ENCODE measurements at regions not wholly inside any gene's neighbourhood (a gene's known extent, or its start where the extent isn't known, plus 50 kb on each side); places are given as distances from the start of the nearest gene placed in this dataset.

DNA sequence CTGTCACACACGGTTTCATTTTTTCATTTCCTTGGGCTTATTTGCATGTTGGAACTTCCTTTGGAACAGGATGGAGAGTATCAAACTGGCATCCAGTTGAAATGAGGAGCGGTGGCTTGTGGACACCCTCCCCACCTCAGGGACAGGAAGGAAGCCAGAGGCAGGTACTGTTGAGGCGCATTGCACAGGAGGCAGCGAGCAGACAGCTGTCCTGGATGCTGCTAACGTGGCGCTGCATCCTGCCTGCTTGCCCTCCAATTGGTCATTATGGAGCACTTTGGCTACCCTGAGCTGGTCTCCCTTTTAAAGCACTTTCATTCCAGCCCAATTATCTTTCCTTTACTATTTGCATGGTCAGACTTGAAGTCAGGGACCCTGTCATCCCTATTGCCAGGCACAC lies 80.7 kb upstream of the ITGA4 start:
- TF ChIP-seq, protein P1, sequence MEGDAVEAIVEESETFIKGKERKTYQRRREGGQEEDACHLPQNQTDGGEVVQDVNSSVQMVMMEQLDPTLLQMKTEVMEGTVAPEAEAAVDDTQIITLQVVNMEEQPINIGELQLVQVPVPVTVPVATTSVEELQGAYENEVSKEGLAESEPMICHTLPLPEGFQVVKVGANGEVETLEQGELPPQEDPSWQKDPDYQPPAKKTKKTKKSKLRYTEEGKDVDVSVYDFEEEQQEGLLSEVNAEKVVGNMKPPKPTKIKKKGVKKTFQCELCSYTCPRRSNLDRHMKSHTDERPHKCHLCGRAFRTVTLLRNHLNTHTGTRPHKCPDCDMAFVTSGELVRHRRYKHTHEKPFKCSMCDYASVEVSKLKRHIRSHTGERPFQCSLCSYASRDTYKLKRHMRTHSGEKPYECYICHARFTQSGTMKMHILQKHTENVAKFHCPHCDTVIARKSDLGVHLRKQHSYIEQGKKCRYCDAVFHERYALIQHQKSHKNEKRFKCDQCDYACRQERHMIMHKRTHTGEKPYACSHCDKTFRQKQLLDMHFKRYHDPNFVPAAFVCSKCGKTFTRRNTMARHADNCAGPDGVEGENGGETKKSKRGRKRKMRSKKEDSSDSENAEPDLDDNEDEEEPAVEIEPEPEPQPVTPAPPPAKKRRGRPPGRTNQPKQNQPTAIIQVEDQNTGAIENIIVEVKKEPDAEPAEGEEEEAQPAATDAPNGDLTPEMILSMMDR (IDR thresholded peaks at IDR 0.05; ENCODE audit: low read depth, low read length): no peak
- TF ChIP-seq EZH2phosphoT487 (IDR thresholded peaks at IDR 0.05; ENCODE audit: low read depth): no peak
